Inflammatory macrophage (primary cell): ENCODE measurements at regions not wholly inside any gene's neighbourhood (a gene's known extent, or its start where the extent isn't known, plus 50 kb on each side); places are given as distances from the start of the nearest gene placed in this dataset.
"Not testable (repeated sequence)": the region's sequence is repeated elsewhere in the genome, so short reads cannot be mapped to it uniquely, and the experiment has no call there.

Experiments
- DNase-seq, 2 donors: peaks; one replicate each; pipeline ENCODE4 v3.0.0-alpha.2; 2020 to 2022

DNA sequence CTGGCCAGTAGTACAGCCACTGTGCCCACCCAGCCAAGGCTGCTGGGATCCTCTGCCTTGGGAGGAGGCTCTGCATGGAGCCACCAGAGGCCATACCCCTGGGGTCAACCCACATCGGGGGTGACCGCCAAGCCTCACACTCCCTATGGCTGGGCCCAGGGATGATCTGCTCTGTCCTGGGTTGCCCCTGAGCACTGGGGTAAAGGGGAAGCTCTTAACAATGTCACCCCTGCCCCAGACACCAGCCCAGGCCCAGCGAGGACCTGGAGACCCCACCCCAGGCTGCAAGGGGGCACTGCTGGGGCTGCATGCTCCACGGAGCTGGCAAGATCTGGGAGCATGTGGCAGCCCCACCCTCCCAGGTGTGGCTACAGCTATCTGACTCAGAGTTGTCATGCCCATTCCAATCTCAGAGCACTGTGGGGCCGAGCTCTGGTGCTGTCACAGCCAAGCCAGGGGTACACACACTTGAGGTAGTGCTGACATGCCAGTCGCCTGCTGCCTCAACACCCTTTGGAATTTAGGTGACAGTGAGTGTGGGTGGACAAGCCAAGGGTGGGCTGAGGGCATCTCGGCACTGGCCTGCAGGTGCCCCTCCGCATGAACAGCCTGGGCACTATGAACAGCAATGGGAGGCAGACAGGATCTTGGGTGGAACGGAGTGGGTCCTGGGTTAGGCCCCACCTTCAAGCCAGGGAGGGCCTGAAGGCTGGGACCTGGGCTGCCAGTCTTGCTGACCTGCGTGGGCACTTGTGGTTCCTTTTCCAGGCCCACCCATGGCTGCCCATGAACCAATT, 427.7 kb downstream of the LRRIQ3 start:
- no peak for DNase-seq

DNA sequence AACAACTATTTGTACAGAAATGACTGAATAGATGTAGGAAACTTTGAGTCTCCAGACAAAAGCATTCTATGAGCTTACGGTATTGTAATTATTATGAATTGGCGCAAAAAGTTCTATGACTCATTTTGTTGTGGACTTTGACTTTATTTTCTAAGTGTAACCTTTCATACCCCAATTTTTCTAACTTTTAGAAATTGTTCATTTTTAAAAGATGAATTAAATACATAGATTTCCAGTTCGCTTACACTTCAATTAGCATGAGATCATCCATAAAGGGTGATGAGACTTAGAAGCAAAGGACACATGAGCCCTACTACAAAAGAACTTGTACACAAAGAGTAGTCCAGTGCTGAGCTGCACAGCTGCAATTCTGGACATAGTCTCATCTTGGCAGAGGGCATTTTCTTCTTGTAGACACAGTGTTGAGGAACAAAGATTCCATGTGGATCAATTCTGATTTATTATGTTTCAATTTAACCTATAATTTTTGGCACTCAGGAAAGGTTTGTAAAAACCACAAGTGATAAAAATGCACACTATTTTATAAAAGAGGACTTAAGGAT, 431.1 kb downstream of the LRRIQ3 start:
- DNase-seq = no peak

- DNase-seq = no peak
These were observed 432.3 kb downstream of the LRRIQ3 start for GRCh38 chr1:73765551-73766233.

DNA sequence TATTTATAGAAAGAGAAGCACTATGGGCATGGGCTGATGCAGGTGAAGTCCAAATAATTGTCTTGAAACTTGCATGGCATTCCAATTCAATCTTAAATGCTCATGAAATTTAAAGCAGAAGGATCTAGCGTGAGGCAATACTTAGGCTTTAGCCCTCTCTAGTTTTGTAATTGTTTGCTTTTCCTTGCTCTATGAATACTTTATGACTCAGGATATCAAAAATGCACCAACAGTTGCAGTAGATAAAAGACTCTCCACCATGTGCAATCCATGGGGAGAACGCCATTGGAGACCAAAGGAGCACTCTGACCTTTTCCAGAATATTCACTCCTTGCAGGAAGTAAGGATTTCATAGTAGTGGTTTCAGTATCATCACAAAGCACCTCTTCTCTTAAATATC, 436.4 kb downstream of the LRRIQ3 start:
- no peak for DNase-seq

- no peak for DNase-seq
These were observed 439.0 kb downstream of the LRRIQ3 start for GRCh38 chr1:73759011-73759410.

DNA sequence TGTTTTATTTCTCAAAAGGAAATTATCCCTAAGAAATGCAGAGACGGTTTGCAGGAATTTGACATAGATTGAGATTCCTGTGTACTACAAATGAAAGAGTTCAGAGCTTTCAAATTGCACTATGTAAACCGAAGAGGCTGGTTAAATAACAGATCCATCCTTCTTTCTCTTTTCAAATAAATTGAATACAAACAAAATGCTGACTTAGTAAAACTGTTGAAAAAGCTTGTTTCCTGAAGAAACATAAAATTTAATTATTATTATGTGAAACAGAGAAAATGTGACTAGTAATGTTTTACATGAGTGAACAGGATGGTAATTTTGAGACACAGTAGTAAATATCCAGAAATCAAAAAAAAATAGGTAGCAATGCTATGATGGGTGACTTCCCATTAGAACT, 441.2 kb downstream of the LRRIQ3 start:
- DNase-seq = no peak

DNA sequence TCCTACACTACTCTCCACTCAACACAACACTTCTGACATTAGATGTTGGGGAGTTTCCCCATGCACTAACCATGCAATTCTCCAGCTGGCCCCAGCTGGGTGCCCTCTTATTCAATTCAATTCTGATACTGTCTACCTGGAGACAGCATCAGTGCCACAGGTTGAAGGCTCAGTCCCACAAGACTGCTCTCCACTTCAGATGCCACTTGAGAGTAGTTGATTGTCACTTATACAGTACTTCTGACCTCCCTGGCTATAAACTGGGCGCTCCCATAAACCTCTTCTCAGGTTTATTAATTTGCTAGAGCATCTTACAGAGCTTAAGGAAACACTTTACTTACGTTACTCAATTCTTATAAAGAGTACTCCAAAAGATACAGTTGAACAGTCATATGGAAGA, 442.3 kb downstream of the LRRIQ3 start:
- no peak for DNase-seq

GRCh38 chr1:73749996-73750395, 448.0 kb downstream of the LRRIQ3 start:
- DNase-seq = no peak

DNA sequence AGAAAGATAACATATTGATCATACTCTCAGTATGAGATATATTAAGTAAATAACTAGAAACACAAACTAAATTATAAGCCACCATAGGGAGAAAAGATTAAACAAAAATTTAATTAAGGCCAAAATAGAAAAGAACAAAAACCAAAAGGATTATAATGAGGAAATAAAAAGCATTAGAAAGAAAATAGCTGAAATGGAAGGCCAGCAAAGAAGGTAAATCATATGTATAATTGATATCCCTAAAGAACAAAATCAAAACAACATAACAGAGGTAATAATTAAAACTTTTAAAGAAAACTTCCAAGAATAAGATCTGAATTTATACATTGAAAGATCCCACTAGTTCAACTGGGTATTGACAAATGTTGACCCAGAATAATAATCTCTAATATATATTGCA, 453.0 kb downstream of the LRRIQ3 start:
- no peak for DNase-seq

GRCh38 chr1:73736125-73736524, 461.9 kb downstream of the LRRIQ3 start:
- no peak for DNase-seq

DNA sequence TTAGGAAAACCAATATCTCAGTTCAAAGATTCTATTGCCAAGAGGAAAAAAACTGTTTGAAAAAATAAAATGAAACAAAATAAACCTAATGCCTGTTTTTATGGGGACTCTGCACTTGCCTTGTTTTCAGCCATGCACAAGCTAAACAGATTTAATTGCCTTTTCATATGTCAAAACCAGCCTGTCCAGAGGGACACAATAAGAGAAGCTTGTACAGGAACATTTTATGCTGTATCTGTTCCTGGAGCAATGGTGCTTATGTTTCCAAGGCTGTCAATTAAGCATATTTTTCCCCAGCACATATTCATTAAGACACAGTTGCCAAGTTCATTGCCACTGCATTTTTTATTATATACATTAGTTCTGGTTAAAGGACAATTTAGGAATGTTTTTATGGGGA, 470.9 kb downstream of the LRRIQ3 start:
- DNase-seq = no peak

DNA sequence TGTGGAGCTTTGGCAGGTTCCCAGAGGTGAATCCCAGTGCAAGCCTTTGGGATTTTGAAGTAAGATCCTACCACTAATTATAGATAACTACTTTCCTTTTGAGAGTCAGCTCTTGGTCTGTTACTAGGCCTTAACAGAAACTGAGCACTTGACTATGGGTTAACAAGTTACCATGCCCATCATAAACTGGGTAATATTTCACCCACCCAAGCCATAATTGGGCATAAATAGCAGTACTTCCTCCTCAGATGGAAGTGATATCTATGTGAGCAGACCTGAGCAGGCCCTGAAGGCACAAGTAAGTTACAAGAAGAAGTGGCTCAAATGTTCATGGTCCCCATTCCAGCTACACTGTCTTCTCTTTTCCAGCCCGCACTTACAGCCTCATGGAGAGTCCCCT, 475.9 kb downstream of the LRRIQ3 start:
- DNase-seq = no peak

DNA sequence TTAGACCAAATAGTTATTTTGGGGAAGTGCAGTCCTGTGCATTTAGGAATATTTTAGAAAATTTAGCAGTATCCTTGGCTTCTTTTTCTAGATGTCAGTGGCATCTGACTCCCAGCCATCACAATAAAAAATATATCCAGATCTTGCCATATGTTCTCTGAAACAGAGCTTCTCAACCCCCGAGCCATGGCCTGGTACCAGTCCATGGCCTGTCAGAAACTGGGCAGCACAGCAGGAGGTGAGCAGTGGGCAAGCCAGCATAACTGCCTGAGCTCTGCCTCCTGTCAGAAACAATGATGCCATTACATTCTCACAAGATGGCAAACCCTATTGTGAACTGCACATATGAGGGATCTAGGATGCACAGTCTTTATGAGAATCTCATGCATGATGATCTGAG, 480.0 kb downstream of the LRRIQ3 start:
- DNase-seq = no peak

DNA sequence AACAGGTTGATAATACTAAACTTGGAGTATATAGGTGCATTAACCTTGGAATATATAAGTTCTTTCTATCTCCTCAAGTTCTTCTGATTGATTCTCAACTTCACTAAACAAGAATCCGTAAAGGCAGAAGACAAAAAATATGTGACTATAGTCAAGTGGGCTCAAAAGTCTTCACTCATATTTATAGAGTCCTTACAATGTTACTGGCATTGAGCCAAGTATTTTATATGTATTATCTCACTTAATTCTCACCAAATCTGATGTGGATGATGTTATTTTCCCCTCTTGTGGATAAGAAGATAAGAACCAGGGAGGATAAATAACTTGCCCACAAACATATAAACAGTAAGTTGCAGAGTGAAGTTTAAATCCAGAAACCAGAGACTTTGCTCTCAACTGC, 486.9 kb downstream of the LRRIQ3 start:
- no peak for DNase-seq

GRCh38 chr1:73701826-73702225, 496.1 kb downstream of the LRRIQ3 start:
- no peak for DNase-seq

DNA sequence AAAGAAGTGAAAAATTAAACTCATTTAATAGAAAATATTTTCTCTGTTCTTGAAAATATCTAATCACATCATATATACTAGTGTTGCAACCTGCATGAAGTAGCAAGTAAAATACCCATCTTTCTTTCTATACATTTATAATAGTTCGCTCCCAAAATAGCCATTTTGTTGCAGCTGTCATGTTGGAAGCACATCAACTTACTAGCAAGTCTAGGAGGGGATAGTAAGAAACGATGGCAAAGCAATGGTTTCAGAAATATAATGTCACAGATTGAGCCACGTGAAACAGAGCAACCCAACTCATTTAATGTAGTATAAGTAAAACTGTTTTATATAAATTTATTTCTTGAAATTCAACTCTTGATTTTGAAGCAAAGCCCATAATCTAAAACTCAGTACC, 521.8 kb downstream of the LRRIQ3 start:
- no peak for DNase-seq

- peak in 1 of 2 donors; percentile 28 for DNase-seq
These were observed 522.9 kb downstream of the LRRIQ3 start for GRCh38 chr1:73674945-73675561.

GRCh38 chr1:73673971-73674370, 524.0 kb downstream of the LRRIQ3 start:
- no peak for DNase-seq

DNA sequence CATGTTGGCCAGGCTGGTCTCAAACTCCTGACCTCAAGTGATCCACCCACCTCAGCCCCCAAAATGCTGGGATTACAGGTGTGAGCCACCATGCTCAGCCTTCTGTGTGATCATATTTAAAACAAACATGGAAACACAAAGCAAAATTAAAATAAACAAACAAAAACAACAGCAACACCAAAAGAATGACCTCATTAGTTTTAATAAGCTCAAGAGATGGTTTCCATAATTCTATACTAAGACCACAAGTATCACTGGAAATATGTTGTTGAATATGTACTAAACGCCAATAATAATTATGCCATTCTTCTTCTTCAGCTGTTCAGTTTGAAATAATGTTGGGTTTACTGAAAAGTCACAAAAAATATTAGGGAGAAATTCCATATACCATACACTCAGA, 526.4 kb downstream of the LRRIQ3 start:
- no peak for DNase-seq

DNA sequence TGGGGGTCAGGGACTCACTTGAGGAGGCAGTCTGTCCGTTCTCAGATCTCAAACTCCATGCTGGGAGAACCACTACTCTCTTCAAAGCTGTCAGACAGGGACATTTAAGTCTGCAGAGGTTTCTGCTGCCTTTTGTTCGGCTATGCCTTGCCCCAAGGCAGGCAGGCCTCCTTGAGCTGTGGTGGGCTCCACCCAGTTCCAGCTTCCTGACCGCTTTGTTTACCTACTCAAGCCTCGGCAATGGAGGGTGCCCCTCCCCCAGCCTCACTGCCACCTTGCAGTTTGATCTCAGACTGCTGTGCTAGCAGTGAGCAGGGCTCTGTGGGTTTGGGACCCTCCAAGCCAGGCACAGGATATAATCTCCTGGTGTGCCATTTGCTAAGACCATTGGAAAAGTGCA, 530.0 kb downstream of the LRRIQ3 start:
- not testable (repeated sequence) for DNase-seq

DNA sequence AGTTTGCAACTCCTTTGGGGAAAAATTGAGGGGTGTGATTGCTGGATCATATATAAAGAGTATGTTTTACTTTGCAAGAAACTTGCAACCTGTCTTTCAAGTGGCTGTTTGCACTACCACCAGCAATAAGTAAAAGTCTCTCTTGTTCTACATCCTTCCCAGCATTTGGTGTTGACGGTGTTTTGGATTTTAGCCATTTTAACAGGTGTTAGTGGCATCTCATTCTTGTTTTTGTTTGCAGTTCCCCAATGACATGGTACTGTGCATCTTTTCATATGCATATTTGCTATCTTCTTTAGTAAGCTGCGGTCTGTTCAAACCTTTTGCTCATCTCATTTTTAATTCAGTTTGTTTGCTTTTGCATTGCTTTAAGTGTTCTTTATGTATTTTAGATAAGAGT, 535.5 kb downstream of the LRRIQ3 start:
- no peak for DNase-seq

DNA sequence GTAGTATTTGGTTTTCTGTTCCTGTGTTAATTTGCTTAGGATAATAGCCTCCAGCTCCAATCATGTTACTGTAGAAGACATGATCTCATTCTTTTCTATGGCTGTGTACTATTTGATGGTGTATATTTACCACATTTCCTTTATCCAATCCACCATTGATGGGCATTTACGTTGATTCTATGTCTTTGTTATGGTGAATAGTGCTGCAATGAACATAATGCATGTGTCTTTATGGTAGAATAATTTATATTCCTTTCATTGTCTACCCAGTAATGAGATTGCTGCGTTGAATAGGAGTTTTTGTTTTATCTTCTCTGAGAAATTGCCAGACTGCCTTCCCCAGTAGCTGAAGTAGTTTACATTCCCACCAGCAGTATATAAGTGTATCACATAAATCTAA, 538.8 kb downstream of the LRRIQ3 start:
- DNase-seq = no peak

DNA sequence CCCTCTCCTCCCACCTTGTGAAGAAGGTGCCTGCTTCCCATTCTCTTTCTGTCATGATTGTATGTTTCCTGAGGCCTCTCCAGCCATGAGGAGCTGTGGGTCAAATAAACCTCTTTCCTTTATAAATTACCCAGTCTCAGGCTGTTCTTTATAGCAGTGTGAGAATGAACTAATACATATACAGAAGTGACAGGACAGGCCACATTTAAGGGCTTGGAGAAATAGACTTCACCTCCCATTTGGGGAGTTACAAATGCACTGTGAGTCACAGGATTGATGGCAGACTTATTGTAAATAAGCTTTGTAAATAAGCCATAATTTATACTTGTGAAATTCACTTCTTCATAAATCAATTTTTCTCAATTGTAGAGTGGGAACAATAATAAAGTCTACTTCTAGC, 543.3 kb downstream of the LRRIQ3 start:
- DNase-seq = no peak

GRCh38 chr1:73644198-73644597, 553.8 kb downstream of the LRRIQ3 start:
- no peak for DNase-seq
